ENCODE measurements at regions not wholly inside any gene's neighbourhood (a gene's known extent, or its start where the extent isn't known, plus 50 kb on each side); places are given as distances from the start of the nearest gene placed in this dataset.

GRCh38 chr11:122451911-122452310, 203.6 kb upstream of the UBASH3B start:
- DNase-seq (ENCODE audit: low read depth, low spot score): no peak

- no peak for DNase-seq (ENCODE audit: low read depth, low spot score)
Measured at GRCh38 chr11:122441666-122442035, 213.9 kb upstream of the UBASH3B start.

GRCh38 chr11:122440811-122441665, 214.5 kb upstream of the UBASH3B start:
- no peak for DNase-seq (ENCODE audit: low read depth, low spot score)

GRCh38 chr11:122439866-122440810, 215.4 kb upstream of the UBASH3B start:
- peak; percentile 24 for DNase-seq (ENCODE audit: low read depth, low spot score)

GRCh38 chr11:122436188-122436555, 219.3 kb upstream of the UBASH3B start:
- no peak for DNase-seq (ENCODE audit: low read depth, low spot score)

GRCh38 chr11:122435540-122436187, 219.9 kb upstream of the UBASH3B start:
- no peak for DNase-seq (ENCODE audit: low read depth, low spot score)

- DNase-seq (ENCODE audit: low read depth, low spot score): no peak
Measured at GRCh38 chr11:122434786-122435185, 220.7 kb upstream of the UBASH3B start.

GRCh38 chr11:122430490-122430889, 225.0 kb upstream of the UBASH3B start:
- no peak for DNase-seq (ENCODE audit: low read depth, low spot score)

- DNase-seq (ENCODE audit: low read depth, low spot score): no peak
Measured at GRCh38 chr11:122426073-122426472, 229.4 kb upstream of the UBASH3B start.

- no peak for DNase-seq (ENCODE audit: low read depth, low spot score)
Measured at GRCh38 chr11:122424636-122425035, 230.9 kb upstream of the UBASH3B start.

- no peak for DNase-seq (ENCODE audit: low read depth, low spot score)
Measured at GRCh38 chr11:122423886-122424285, 231.6 kb upstream of the UBASH3B start.

GRCh38 chr11:122423273-122423672, 232.2 kb upstream of the UBASH3B start:
- DNase-seq (ENCODE audit: low read depth, low spot score): no peak

GRCh38 chr11:122422682-122423081, 232.8 kb upstream of the UBASH3B start:
- DNase-seq (ENCODE audit: low read depth, low spot score): no peak

GRCh38 chr11:122421702-122422101, 233.8 kb upstream of the UBASH3B start:
- no peak for DNase-seq (ENCODE audit: low read depth, low spot score)

- no peak for DNase-seq (ENCODE audit: low read depth, low spot score)
Measured at GRCh38 chr11:122418032-122418431, 237.5 kb upstream of the UBASH3B start.

GRCh38 chr11:122414406-122415018, 241.0 kb upstream of the UBASH3B start:
- no peak for DNase-seq (ENCODE audit: low read depth, low spot score)

- no peak for DNase-seq (ENCODE audit: low read depth, low spot score)
Measured at GRCh38 chr11:122413677-122414076, 241.8 kb upstream of the UBASH3B start.

GRCh38 chr11:122412581-122412980, 242.9 kb upstream of the UBASH3B start:
- DNase-seq (ENCODE audit: low read depth, low spot score): no peak

- DNase-seq (ENCODE audit: low read depth, low spot score): no peak
Measured at GRCh38 chr11:122406466-122406865, 249.1 kb upstream of the UBASH3B start.

GRCh38 chr11:122405547-122406341, 249.8 kb upstream of the UBASH3B start:
- no peak for DNase-seq (ENCODE audit: low read depth, low spot score)

- no peak for DNase-seq (ENCODE audit: low read depth, low spot score)
Measured at GRCh38 chr11:122404571-122404970, 251.0 kb upstream of the UBASH3B start.

Data from smooth muscle cell of the brain vasculature (primary cell).